Body of pancreas (tissue), 4 donors: ENCODE measurements at regions not wholly inside any gene's neighbourhood (a gene's known extent, or its start where the extent isn't known, plus 50 kb on each side); places are given as distances from the start of the nearest gene placed in this dataset.

ENCODE experiments used
- CTCF ChIP-seq, 7 experiments: fragments of 450-650 bp in 4 of 7; fragments of 200-600 bp in 3 of 7; sonication (generic) in 3 of 7; IDR thresholded peaks; one replicate each; pipeline ENCODE4 v1.5.1; 2016 to 2019; ENCODE audit warnings: antibody characterized with exemption in 7 of 7
- POLR2A ChIP-seq, 3 donors: fragments of 450-650 bp; IDR thresholded peaks; one replicate each; pipeline ENCODE4 v1.6.1; 2016; ENCODE audit warnings: antibody characterized with exemption in 3 of 3, mild to moderate bottlenecking in 2 of 3

- no peak for TF ChIP-seq CTCF (IDR thresholded peaks at IDR 0.05)
- no peak for TF ChIP-seq POLR2A (IDR thresholded peaks at IDR 0.05)
Observed at GRCh38 chr15:39092761-39093160, 488.1 kb upstream of the THBS1 start.
